Stomach (tissue), 8 donors: ENCODE measurements at regions not wholly inside any gene's neighbourhood (a gene's known extent, or its start where the extent isn't known, plus 50 kb on each side); places are given as distances from the start of the nearest gene placed in this dataset.

Experiments used
- DNase-seq, 2 donors: peaks; one replicate each; pipeline versions ENCODE4 v3.0.0 to v3.0.0-alpha.2; 2013 to 2019
- H3K27ac ChIP-seq, 5 donors: fragments of 200-600 bp in 4 of 5; sonication (generic) in 4 of 5; one replicate each; pipeline ENCODE4 v1.5.1; 2013 to 2019; ENCODE audit warnings: mild to moderate bottlenecking in 1 of 5, moderate library complexity in 1 of 5
- H3K27me3 ChIP-seq, 3 donors: fragments of 200-600 bp; sonication (generic); one replicate each; pipeline ENCODE4 v1.5.1; 2017 to 2019; ENCODE audit warnings: mixed run types in 1 of 3
- H3K36me3 ChIP-seq, 4 donors: fragments of 200-600 bp; sonication (generic); 1 replicate in 3 of 4; 2 replicates in 1 of 4; pipeline ENCODE4 v1.5.1; 2016 to 2019
- H3K4me1 ChIP-seq, 4 donors: fragments of 200-600 bp; sonication (generic); one replicate each; pipeline ENCODE4 v1.5.1; 2016 to 2019
- H3K4me3 ChIP-seq, 4 donors: fragments of 200-600 bp; sonication (generic) in 3 of 4; one replicate each; pipeline ENCODE4 v1.5.1; 2016 to 2019; ENCODE audit warnings: mild to moderate bottlenecking in 1 of 4
- H3K9me3 ChIP-seq, 4 donors: fragments of 200-600 bp; sonication (generic); one replicate each; pipeline ENCODE4 v1.5.1; 2016 to 2019
- CTCF ChIP-seq, 7 experiments: fragments of 450-650 bp in 4 of 7; fragments of 200-600 bp in 3 of 7; sonication (generic) in 3 of 7; IDR thresholded peaks; one replicate each; pipeline ENCODE4 v1.5.1; 2016 to 2019; ENCODE audit warnings: antibody characterized with exemption in 7 of 7, control low read depth in 2 of 7, mild to moderate bottlenecking in 1 of 7
- EP300 ChIP-seq: sonication (generic); formaldehyde crosslinking; IDR thresholded peaks from one replicate; pipeline ENCODE4 v1.6.1; 2017; ENCODE audit warnings: antibody characterized with exemption
- POLR2A ChIP-seq, 4 donors: fragments of 450-650 bp; IDR thresholded peaks; one replicate each; pipeline ENCODE4 v1.6.1; 2016; ENCODE audit warnings: antibody characterized with exemption in 4 of 4, control low read depth in 2 of 4, mild to moderate bottlenecking in 1 of 4, moderate library complexity in 1 of 4
- POLR2AphosphoS5 ChIP-seq, 3 donors: sonication (generic); formaldehyde crosslinking; IDR thresholded peaks; one replicate each; pipeline ENCODE4 v1.6.1; 2016; ENCODE audit warnings: antibody characterized with exemption in 3 of 3
- WGBS, 5 donors: extraction: QIAGEN DNeasy Blood & Tissue Kit in 3 of 5; methylation state at CpG; one replicate each; pipeline versions ENCODE4 v1.1.5 to v1.1.7; 2013 to 2018; 5-methylcytosine and 5-hydroxymethylcytosine counted together
- intact Hi-C: fragments of 100-400 bp; cut with DNase I; formaldehyde crosslinking; loops from one replicate; pipeline ENCODE4 v1.15.1; 2023; ENCODE audit warnings: low total_unique reads
- donor health status: healthy with polysubstance abuse.
- donor health status: Bipolar disorder and iron deficiency.
- donor health status: healthy.

- WGBS, 5 donors: 12 to 26% (median 23%) methylated on average over 5 of the region's 5 CpGs
- Histone ChIP-seq H3K27me3 (no peaks in the 10 kb centered on the region), H3K4me3 (no peak overlapping the region), H3K27ac (peak overlapping the region; percentile 56 to 85 (median 70)), H3K36me3 (no peaks in the 10 kb centered on the region), H3K4me1 (peaks cover 9 to 47% (median 27%) of the 10 kb centered on the region in 4 donors), H3K9me3 (no peaks in the 10 kb centered on the region)
- TF ChIP-seq POLR2AphosphoS5 (IDR thresholded peaks at IDR 0.05) (peak in 2 of 3 donors; percentile 28 to 77), EP300 (no peak), CTCF (IDR thresholded peaks at IDR 0.05) (no peak), POLR2A (IDR thresholded peaks at IDR 0.05) (no peak)
- intact Hi-C loops: no loop called here
- DNase-seq: peak in 1 of 2 donors; percentile 59
Measured at GRCh38 chr20:8073024-8073832, 53.7 kb upstream of the TMX4 start.

DNA sequence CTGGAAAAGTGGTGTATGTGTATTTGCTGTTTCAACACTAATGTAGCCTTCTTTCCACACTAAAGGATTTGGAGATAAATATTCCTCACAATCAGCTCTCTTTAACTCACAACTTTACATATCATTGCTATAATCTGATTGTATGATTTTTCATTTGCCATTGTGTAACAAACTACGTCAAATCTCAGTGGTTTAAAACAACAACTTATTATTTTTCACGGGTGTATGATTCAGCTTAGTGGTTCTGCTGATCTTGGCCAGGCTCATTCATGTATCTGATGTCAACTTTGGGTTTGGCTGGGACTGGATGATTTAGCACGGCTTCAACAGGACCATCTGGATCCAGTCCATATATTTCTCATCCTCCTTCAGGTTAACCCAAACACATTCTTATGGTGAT is 55.4 kb upstream of the TMX4 start:
- Histone ChIP-seq H3K36me3 (no peaks in the 10 kb centered on the region), H3K4me1 (peaks cover 13 to 58% (median 31%) of the 10 kb centered on the region in 4 donors), H3K9me3 (no peaks in the 10 kb centered on the region), H3K4me3 (no peak overlapping the region), H3K27ac (peak overlapping the region in 4 of 5 donors; percentile 70 to 85 (median 78)), H3K27me3 (no peaks in the 10 kb centered on the region)
- TF ChIP-seq CTCF (IDR thresholded peaks at IDR 0.05): no peak
- no peak for TF ChIP-seq POLR2AphosphoS5 (IDR thresholded peaks at IDR 0.05)
- TF ChIP-seq POLR2A (IDR thresholded peaks at IDR 0.05): no peak
- no peak for TF ChIP-seq EP300
- 32 to 69% (median 52%) methylated on average over 3 of the region's 3 CpGs for WGBS, 5 donors
- DNase-seq: no peak
- intact Hi-C loops: no loop called here

DNA sequence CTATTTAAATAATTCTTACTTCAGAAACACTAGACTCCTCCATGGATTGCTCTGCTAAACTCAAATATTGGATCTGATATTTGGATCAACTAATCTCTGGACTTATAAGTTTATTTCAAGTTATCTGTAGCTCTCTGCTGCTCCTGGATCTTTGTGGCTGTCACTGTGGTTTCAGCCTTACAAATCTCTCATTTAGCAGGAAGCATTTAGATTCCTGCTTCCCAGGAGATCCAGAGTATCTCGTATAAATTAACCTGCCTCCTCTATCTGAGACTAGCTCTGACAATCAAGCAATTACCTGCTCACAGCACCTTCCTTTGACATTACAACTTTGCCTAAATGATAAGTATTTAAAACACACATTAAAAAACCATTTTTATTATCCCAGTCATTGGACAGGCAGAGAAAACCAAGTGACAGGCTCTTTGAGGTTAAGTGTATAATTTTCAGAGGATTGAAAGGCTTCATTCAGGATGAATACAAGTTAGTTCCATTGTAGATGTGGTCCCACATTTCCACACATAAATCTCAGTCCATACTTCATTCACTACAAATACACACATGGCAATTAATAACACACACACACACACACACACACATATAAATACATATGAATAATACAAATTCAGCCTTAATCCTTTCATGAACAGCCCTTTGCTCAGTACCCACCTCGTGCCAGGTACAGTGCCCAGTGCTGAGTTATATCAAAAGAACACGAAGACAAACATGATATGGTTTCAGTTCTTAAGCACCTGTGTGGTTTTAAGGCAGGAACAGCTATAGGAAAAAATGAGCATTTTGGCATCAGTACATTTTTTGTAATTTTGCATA is 55.5 kb upstream of the PLCB1 start:
- Histone ChIP-seq H3K9me3 (no peaks in the 10 kb centered on the region), H3K4me1 (peaks cover 13 to 58% (median 31%) of the 10 kb centered on the region in 4 donors), H3K4me3 (no peak overlapping the region), H3K36me3 (no peaks in the 10 kb centered on the region), H3K27ac (peak overlapping the region; percentile 70 to 85 (median 78)), H3K27me3 (no peaks in the 10 kb centered on the region)
- peak in 2 of 3 donors; percentile 39 to 50 for TF ChIP-seq POLR2AphosphoS5 (IDR thresholded peaks at IDR 0.05)
- no peak for TF ChIP-seq EP300
- intact Hi-C loops: no loop called here
- peak in 1 of 2 donors; percentile 56 for DNase-seq
- 17 to 41% (median 24%) methylated on average over 3 of the region's 3 CpGs for WGBS, 5 donors

GRCh38 chr20:8077137-8077466 is 55.0 kb upstream of the PLCB1 start:
- intact Hi-C loops: no loop called here
- Histone ChIP-seq H3K4me3 (no peak overlapping the region), H3K9me3 (no peaks in the 10 kb centered on the region), H3K4me1 (peaks cover 13 to 58% (median 31%) of the 10 kb centered on the region in 4 donors), H3K36me3 (no peaks in the 10 kb centered on the region), H3K27me3 (no peaks in the 10 kb centered on the region), H3K27ac (peak overlapping the region in 4 of 5 donors; percentile 70 to 85 (median 78))
- TF ChIP-seq CTCF (IDR thresholded peaks at IDR 0.05) (no peak), EP300 (no peak), POLR2AphosphoS5 (IDR thresholded peaks at IDR 0.05) (peak in 1 of 3 donors; percentile 31)
- peak in 1 of 2 donors; percentile 41 for DNase-seq
- 32 to 42% (median 38%) methylated on average over 2 of the region's 2 CpGs for WGBS, 5 donors
